ENCODE measurements at regions not wholly inside any gene's neighbourhood (a gene's known extent, or its start where the extent isn't known, plus 50 kb on each side); places are given as distances from the start of the nearest gene placed in this dataset.

DNA sequence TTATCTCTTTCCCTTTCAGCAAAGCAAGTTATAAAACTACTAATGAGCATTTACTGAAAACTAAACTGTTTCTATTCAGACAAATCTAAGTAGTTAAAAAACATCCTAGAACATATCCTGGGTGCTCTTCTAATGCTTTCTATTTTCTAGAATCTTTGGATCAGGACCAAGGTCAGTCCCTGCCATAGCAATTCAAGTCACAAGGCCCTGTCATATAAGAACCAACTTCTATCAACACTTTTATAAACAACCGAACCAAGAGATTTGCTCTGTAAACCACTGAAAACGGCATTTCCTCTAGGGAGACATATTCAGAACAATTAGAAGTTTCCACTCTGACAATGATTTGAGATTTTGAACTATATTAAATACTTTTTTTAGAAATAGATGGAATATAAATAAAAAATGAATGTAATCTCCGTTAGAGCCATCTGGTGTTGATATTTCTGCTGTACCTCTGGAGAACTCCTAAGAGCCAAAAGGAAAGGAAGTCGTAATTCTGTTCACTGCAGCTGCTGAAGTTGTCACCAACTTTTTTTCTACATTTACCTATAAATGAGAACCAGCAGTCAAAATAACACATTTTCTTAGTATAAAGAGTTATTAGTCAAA lies 51.4 kb upstream of the LGSN start:
- H3K4me1 ChIP-seq (ENCODE audit: insufficient read depth, low read length): no peaks in the 10 kb centered on the region
- H3K36me3 ChIP-seq (ENCODE audit: insufficient read depth, low read length): no peaks in the 10 kb centered on the region
- no peaks in the 10 kb centered on the region for H3K27me3 ChIP-seq (ENCODE audit: control insufficient read depth in 1 of 2, insufficient read depth in 2 of 2, low read length in 2 of 2)
- no peaks in the 10 kb centered on the region for H3K9me3 ChIP-seq (ENCODE audit: low read length)
- H3K4me3 ChIP-seq (ENCODE audit: low read depth in 1 of 2, low read length in 2 of 2): no peak overlapping the region
- no peak overlapping the region for H3K9ac ChIP-seq (ENCODE audit: low read length)
- H3K27ac ChIP-seq (ENCODE audit: low read depth, low read length): no peak overlapping the region

DNA sequence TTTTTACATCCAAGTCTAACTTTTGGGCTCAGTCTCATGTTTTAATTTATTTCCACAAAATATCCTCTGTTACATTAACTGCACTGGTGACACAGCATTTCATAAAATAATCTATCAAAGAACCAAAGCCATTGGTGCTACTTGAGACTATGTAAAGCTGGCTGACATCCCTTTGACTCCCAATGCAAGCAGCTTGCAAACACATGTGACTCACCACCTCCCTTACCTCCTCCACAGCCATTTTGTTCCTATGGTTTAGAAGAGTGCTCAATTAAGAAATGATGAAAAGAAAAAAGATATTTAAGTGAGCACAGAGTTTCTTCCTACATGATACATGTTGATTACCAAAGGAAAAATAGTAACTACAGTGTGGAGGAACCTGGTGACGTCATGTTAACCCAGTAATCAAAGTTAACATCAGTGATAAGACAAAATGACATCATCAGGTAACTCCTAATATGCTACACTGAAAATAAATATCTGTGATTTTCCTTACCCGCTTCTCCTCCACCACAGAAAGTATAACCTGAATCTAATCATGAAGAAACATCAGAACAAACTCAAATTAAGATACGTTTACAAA lies 53.3 kb upstream of the LGSN start:
- H3K36me3 ChIP-seq (ENCODE audit: insufficient read depth, low read length): no peaks in the 10 kb centered on the region
- no peak overlapping the region for H3K4me3 ChIP-seq (ENCODE audit: low read depth in 1 of 2, low read length in 2 of 2)
- no peaks in the 10 kb centered on the region for H3K27me3 ChIP-seq (ENCODE audit: control insufficient read depth in 1 of 2, insufficient read depth in 2 of 2, low read length in 2 of 2)
- H3K9me3 ChIP-seq (ENCODE audit: low read length): no peaks in the 10 kb centered on the region
- no peaks in the 10 kb centered on the region for H3K4me1 ChIP-seq (ENCODE audit: insufficient read depth, low read length)
- no peak overlapping the region for H3K27ac ChIP-seq (ENCODE audit: low read depth, low read length)
- no peak overlapping the region for H3K9ac ChIP-seq (ENCODE audit: low read length)

DNA sequence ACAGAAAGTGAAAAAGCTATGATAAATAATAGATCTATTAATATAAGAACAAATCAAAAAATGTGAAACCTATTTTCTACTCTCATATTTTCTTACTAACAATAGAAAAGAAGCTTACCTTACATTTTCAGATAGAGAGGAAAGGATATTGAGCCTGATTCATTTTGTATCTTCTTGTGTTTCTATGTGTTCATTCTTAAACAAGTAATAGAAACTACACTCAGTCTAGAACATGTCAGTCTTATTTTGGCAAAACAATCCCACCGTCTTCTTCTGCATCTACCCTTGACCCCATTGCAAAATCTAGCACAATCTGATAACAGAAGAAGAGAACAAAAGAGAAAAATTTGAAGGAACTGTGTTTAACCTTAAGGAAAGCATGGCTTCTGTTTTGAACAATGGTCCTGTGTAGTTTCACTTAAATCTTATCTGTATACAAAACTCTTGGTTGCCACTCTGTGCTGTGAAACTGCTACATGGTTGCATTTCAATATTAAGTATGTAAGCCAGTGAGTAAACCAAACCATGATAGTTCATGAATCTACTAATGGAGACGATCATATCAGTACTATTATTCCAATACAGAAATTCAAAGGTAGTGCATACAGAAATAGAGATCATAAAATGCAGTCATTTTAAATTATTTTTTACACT lies 69.5 kb upstream of the LGSN start:
- Histone ChIP-seq H3K9ac (ENCODE audit: low read length) (no peak overlapping the region), H3K9me3 (ENCODE audit: low read length) (no peaks in the 10 kb centered on the region), H3K4me1 (ENCODE audit: insufficient read depth, low read length) (no peaks in the 10 kb centered on the region), H3K27me3 (ENCODE audit: control insufficient read depth in 1 of 2, insufficient read depth in 2 of 2, low read length in 2 of 2) (no peaks in the 10 kb centered on the region), H3K36me3 (ENCODE audit: insufficient read depth, low read length) (no peaks in the 10 kb centered on the region), H3K27ac (ENCODE audit: low read depth, low read length) (no peak overlapping the region), H3K4me3 (ENCODE audit: low read depth in 1 of 2, low read length in 2 of 2) (no peak overlapping the region)

DNA sequence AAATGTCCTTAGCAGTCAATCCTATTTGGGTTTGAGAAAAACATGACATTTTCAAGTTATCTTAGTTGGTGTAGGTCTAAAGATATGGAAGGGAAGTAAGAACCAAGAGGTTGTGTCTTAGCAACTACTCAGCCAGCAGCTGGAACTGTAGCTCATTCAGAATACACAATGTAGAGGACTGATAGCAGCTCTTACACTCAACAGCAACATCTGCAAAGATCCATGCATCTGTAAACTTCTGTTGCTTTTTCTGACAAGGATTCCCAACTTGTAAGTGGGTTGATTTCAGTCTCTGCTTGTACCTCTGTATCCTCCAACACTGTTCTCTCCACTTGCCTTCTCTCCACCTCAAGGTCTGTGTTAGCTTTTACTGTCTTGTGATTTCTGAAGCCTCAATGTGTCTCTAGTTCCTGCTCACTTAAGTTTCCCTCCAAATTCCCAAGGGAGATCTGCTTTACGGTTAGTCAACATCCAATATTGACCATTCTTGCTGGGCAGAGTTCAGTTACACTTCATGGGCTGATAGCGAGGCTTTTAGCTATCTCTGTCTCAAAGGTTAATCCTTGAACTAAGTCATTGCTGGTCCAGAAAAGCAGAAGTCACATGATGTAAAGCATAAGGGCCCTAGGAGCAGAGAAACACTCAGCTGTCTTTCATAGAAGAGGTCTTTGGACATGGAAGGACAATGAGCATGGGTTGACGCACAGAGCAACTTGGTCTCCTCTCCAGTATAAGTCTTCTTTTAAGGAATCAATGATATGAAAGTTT lies 71.6 kb upstream of the LGSN start:
- Histone ChIP-seq H3K36me3 (ENCODE audit: insufficient read depth, low read length) (no peaks in the 10 kb centered on the region), H3K27ac (ENCODE audit: low read depth, low read length) (no peak overlapping the region), H3K9me3 (ENCODE audit: low read length) (no peaks in the 10 kb centered on the region), H3K4me1 (ENCODE audit: insufficient read depth, low read length) (no peaks in the 10 kb centered on the region), H3K9ac (ENCODE audit: low read length) (no peak overlapping the region), H3K4me3 (ENCODE audit: low read depth in 1 of 2, low read length in 2 of 2) (no peak overlapping the region), H3K27me3 (ENCODE audit: control insufficient read depth in 1 of 2, insufficient read depth in 2 of 2, low read length in 2 of 2) (no peaks in the 10 kb centered on the region)

DNA sequence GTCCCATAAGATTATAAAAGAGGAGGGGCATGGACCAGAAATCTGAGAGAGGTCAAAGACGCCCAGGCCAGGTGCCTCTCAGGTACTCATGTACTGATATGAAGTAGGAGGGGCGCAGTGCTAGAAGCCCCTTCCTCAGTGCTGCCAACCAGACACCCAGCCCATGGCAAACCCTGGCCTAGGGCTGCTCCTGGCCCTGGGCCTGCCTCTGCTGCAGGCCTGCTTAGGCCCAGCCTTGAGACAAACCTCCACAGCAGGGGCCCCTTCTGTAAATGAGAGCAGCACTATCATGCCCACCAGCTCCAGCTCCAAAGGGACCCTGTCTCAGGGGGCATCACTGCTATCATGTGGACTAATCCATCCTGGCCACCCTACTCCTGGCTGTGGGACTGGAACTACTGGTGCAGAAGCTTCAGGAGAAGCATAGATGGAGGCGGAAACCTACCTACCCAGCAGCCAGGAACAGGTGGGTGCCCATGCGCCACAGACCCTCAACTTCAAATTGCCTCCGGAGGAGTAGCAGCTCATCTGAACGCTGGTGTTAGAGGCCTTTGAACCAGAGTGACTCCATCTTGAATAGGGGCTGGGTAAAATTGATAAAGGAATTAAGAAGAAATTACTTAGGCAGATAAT lies 72.4 kb upstream of the LGSN start:
- Histone ChIP-seq H3K36me3 (ENCODE audit: insufficient read depth, low read length) (no peaks in the 10 kb centered on the region), H3K27ac (ENCODE audit: low read depth, low read length) (no peak overlapping the region), H3K4me1 (ENCODE audit: insufficient read depth, low read length) (no peaks in the 10 kb centered on the region), H3K4me3 (ENCODE audit: low read depth in 1 of 2, low read length in 2 of 2) (no peak overlapping the region), H3K27me3 (ENCODE audit: control insufficient read depth in 1 of 2, insufficient read depth in 2 of 2, low read length in 2 of 2) (no peaks in the 10 kb centered on the region), H3K9ac (ENCODE audit: low read length) (no peak overlapping the region), H3K9me3 (ENCODE audit: low read length) (no peaks in the 10 kb centered on the region)

DNA sequence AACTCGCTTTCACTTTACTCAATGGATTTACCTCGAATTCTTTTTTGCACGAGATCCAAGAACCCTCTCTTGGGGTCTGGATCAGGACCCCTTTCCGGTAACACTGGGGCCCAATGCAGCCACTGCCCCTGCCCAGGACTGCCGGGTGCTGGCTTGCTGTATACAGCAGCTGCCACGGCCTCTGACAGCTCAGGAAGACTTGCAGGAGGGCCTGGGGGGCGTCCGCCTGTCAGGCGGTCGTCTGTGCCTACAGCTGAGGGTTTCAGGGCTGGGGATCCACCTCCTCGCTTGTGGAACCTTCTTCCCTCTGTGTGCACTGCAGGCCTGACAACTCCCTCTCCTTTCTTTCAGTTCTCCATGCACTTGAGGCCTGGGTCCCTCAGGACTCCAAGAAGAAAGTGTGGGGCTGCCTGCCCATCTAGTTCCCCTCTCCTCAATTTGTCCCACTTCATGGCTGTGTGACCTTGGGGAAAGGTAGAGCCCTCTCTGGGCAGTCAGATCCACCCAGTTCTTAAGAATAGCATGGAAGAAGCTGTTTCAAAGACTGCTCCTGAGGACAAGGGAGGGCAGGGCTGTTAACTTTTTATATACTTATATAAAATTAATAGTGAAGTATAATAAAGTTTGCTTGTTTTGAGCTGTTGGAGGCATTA lies 75.0 kb upstream of the LGSN start:
- Histone ChIP-seq H3K9ac (ENCODE audit: low read length) (no peak overlapping the region), H3K27ac (ENCODE audit: low read depth, low read length) (no peak overlapping the region)

DNA sequence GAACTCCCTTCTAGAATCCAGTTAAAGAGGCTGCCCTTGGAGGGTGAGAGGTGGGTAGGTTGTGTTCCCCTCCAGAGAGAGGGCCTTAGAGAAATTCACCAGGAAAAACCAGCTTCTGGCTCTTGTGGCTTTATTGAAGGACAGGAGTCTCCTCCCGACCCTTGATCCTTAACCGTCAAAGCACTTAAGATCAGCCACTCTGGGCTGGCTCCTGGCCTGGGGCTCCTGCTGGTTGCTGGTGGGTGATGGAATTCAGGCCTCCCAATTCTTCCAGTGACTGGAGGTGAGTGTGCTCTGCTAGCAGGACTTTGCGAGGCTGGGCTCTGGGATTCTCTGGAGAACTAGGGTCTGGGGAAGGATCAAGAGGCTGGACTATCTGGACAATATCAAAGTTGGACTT lies 75.6 kb upstream of the LGSN start:
- H3K27me3 ChIP-seq (ENCODE audit: control insufficient read depth in 1 of 2, insufficient read depth in 2 of 2, low read length in 2 of 2): no peaks in the 10 kb centered on the region
- no peak overlapping the region for H3K27ac ChIP-seq (ENCODE audit: low read depth, low read length)
- no peaks in the 10 kb centered on the region for H3K9me3 ChIP-seq (ENCODE audit: low read length)
- no peaks in the 10 kb centered on the region for H3K4me1 ChIP-seq (ENCODE audit: insufficient read depth, low read length)
- H3K4me3 ChIP-seq (ENCODE audit: low read depth in 1 of 2, low read length in 2 of 2): no peak overlapping the region
- H3K9ac ChIP-seq (ENCODE audit: low read length): no peak overlapping the region
- H3K36me3 ChIP-seq (ENCODE audit: insufficient read depth, low read length): no peaks in the 10 kb centered on the region

More for the DNA sequence above, 75.0 kb upstream of the LGSN start:
- Histone ChIP-seq H3K27me3 (ENCODE audit: control insufficient read depth in 1 of 2, insufficient read depth in 2 of 2, low read length in 2 of 2) (no peaks in the 10 kb centered on the region), H3K36me3 (ENCODE audit: insufficient read depth, low read length) (no peaks in the 10 kb centered on the region), H3K9me3 (ENCODE audit: low read length) (no peaks in the 10 kb centered on the region), H3K4me3 (ENCODE audit: low read depth in 1 of 2, low read length in 2 of 2) (no peak overlapping the region), H3K4me1 (ENCODE audit: insufficient read depth, low read length) (no peaks in the 10 kb centered on the region)

DNA sequence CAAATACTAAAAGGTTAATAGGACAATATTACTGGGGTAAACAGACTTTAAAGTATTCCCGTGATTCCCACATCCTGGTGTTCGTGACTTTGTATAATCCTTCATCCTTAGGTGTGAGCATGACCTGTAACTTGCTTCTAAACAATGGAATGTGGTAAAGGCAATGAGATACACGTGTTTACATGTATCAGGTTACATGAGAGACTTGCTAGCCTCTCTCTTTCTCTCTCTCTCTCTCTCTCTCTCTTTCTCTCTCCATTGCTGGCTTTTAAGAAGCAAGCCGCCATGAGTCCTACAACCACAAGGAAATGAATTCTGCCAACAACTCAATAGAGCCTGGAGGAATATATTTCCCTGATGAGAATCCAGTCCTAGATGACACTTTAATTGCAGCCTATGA lies 83.9 kb upstream of the LGSN start:
- Histone ChIP-seq H3K4me1 (ENCODE audit: insufficient read depth, low read length) (no peaks in the 10 kb centered on the region), H3K9ac (ENCODE audit: low read length) (no peak overlapping the region), H3K9me3 (ENCODE audit: low read length) (no peaks in the 10 kb centered on the region), H3K4me3 (ENCODE audit: low read depth in 1 of 2, low read length in 2 of 2) (no peak overlapping the region), H3K27me3 (ENCODE audit: control insufficient read depth in 1 of 2, insufficient read depth in 2 of 2, low read length in 2 of 2) (no peaks in the 10 kb centered on the region), H3K36me3 (ENCODE audit: insufficient read depth, low read length) (no peaks in the 10 kb centered on the region), H3K27ac (ENCODE audit: low read depth, low read length) (no peak overlapping the region)

DNA sequence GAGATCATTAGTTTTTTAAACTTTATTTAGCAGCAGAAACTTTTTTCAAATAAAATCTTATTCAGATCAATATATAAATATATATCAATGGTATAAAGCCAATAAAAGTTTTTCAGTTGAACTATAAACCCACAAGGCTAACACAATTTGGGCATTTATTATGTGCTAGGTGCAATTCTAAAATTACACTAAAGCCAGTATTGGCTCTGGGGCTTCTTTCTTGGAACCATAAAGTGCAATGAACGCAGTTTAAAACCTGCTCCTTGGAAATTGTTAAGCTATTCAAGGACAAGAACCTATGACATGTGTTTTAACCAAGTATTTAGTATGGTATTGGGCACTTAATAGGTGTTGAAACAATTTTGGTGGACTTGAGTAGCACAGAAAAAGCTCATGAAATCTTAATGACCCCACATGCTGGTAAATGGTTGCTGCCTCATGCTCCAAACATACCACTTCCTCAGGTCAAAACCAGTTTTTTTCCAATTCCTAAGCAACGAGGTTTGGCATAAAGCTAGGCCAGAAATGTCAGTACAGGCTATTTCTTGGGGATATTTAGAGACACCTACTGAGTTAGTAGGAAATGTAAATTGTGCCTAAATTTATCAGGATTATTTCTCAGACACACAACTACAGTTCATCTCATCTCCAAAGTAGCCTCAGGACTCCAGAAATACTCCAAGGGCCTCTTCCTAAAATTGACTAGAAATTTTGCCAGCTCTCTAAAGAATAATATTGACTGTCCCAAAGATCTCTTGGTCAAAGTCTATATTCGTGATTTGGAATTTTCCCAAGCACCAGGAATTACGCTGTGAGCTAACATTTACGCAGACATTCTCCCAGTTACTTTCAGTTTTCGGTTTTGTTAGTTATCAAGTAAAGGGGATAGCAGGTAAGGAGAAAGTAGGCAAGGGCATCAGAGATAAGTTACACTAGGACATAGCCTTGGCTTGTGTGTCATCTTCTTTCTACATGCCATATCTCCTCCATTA lies 90.9 kb upstream of the LGSN start:
- Histone ChIP-seq H3K27ac (ENCODE audit: low read depth, low read length) (no peak overlapping the region), H3K9ac (ENCODE audit: low read length) (no peak overlapping the region), H3K36me3 (ENCODE audit: insufficient read depth, low read length) (no peaks in the 10 kb centered on the region), H3K4me3 (ENCODE audit: low read depth in 1 of 2, low read length in 2 of 2) (no peak overlapping the region), H3K27me3 (ENCODE audit: control insufficient read depth in 1 of 2, insufficient read depth in 2 of 2, low read length in 2 of 2) (no peaks in the 10 kb centered on the region), H3K9me3 (ENCODE audit: low read length) (no peaks in the 10 kb centered on the region), H3K4me1 (ENCODE audit: insufficient read depth, low read length) (no peaks in the 10 kb centered on the region)

DNA sequence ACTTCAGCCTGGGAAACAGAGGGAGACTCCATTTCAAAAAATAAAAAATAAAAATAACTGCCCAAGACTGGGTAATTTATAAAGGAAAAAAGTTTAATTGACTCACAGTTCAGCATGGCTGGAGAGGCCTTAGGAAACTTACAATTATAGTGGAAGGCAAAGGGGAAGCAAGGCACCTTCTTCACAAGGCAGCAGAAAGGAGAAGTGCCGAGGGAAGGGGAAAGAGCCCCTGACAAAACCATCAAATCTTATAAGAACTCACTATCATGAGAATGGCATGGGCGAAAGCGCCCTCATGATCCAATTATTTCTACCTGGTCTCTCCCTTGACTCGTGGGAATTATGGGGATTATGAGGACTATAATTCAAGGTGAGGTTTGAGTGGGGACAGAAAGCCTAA lies 95.5 kb upstream of the LGSN start:
- Histone ChIP-seq H3K4me3 (ENCODE audit: low read depth in 1 of 2, low read length in 2 of 2) (no peak overlapping the region), H3K9me3 (ENCODE audit: low read length) (no peaks in the 10 kb centered on the region), H3K27ac (ENCODE audit: low read depth, low read length) (no peak overlapping the region), H3K4me1 (ENCODE audit: insufficient read depth, low read length) (no peaks in the 10 kb centered on the region), H3K9ac (ENCODE audit: low read length) (no peak overlapping the region), H3K36me3 (ENCODE audit: insufficient read depth, low read length) (no peaks in the 10 kb centered on the region), H3K27me3 (ENCODE audit: control insufficient read depth in 1 of 2, insufficient read depth in 2 of 2, low read length in 2 of 2) (no peaks in the 10 kb centered on the region)
